Loucy (cell line): ENCODE measurements at regions not wholly inside any gene's neighbourhood (a gene's known extent, or its start where the extent isn't known, plus 50 kb on each side); places are given as distances from the start of the nearest gene placed in this dataset.
"Not testable (repeated sequence)": the region's sequence is repeated elsewhere in the genome, so short reads cannot be mapped to it uniquely, and the experiment has no call there.

Source experiments
- CTCF ChIP-seq: fragments of 200-600 bp; sonication (generic); conservative IDR thresholded peaks from 2 replicates; pipeline ENCODE4 v1.5.1; 2014; ENCODE audit warnings: mild to moderate bottlenecking, antibody characterized with exemption, low read length
- EZH2phosphoT487 ChIP-seq: fragments of 200-600 bp; IDR thresholded peaks from 2 replicates; pipeline ENCODE4 v1.6.1; 2018; ENCODE audit warnings: antibody characterized with exemption, mild to moderate bottlenecking, moderate library complexity, borderline replicate concordance

- TF ChIP-seq CTCF, EZH2phosphoT487: not testable (repeated sequence)
These were observed 61.4 kb upstream of the HGFAC start for GRCh38 chr4:3380336-3380735.
